OCI-M2 (cell line): ENCODE measurements at regions not wholly inside any gene's neighbourhood (a gene's known extent, or its start where the extent isn't known, plus 50 kb on each side); places are given as distances from the start of the nearest gene placed in this dataset.
A peak's percentile ranks its signal among the peaks of the same experiment; 100 is the strongest.

Experiments used
- DNase-seq: peaks from one replicate; lab custom pipeline; 2025; ENCODE audit not compliant: unreplicated experiment; lab: John Stamatoyannopoulos, UW

GRCh38 chr18:2281086-2281485 is 290.2 kb downstream of the METTL4 start:
- no peak for DNase-seq

GRCh38 chr18:2281523-2282199 is 289.6 kb downstream of the METTL4 start:
- no peak for DNase-seq

DNA sequence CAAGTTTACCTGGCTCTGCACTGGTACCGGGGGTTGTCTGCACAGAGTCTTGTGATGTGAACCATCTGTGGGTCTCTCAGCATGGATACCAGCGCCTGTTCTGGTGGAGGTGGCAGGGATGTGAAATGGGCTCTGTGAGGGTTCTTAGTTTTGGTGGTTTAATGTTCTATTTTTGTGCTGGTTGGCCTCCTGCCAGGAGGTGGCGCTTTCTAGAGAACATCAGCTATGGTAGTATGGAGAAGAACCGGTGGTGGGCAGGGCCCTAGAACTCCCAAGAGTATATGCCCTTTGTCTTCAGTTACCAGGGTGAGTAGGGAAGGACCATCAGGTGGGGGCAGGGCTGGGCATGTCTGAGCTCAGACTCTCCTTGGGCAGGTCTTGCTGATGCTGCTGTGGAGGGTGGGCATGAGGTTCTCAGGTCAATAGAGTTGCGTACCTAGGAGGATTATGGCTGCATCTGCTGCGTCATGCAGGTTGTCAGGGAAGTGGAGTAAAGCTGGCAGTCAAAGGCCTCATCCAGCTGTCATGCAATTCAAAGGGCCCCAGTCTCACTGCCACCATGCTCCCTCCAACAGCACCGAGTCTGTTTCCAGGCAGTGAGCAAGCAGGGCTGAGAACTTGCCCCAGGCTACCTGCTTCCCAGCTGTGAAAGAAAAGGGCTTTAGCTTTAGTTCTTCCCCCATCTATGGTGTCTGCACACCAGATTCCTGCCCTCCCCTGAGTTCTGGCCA is 278.0 kb downstream of the METTL4 start:
- DNase-seq, result no peak

GRCh38 chr18:2301316-2301715 is 270.0 kb downstream of the METTL4 start:
- no peak for DNase-seq

- no peak for DNase-seq
Observed at GRCh38 chr18:2302012-2302411, 269.3 kb downstream of the METTL4 start.

- DNase-seq, result no peak
Observed at GRCh38 chr18:2302628-2303516, 268.4 kb downstream of the METTL4 start.

- no peak for DNase-seq
Observed at GRCh38 chr18:2303517-2304238, 267.6 kb downstream of the METTL4 start.

- DNase-seq, result no peak
Observed at GRCh38 chr18:2304378-2305175, 266.7 kb downstream of the METTL4 start.

DNA sequence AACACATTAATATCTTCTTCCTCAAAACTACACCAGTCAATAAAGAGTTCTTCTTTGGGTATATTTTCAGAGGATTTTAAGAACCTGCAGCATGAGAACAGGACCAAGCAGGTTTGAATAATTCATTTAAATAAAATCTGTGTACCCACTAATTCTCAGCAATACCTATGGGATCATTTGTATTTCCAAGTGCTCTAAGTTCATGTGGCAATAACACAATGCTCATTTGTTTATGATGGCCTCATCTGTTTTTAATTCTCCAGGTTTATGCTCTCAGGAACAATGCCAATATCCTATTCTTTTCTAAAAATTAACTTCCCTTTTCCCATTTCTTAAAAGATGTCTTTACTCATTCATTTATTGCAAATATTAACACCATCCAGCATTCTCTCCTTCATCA is 264.7 kb downstream of the METTL4 start:
- no peak for DNase-seq

- no peak for DNase-seq
Observed at GRCh38 chr18:2310886-2311285, 260.4 kb downstream of the METTL4 start.

- no peak for DNase-seq
Observed at GRCh38 chr18:2312440-2312839, 258.9 kb downstream of the METTL4 start.

DNA sequence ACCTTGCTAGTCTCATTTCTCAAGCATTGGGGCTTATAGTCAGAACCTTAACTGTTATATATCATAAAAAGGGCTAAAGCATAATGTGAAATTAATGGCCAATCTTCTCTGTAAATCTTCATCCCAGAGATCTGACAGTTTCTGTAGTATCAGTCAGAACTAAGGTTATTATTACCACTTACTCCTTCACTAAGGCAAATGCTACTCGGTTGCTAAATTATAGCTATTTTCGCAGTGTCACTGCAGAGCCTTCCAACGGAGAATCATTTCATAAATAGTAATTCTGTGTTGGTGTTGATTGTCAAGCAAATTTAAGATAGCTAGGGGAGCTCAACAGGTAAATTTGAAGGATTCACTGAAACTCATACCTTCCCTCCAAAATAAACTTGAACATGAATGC is 258.0 kb downstream of the METTL4 start:
- no peak for DNase-seq

DNA sequence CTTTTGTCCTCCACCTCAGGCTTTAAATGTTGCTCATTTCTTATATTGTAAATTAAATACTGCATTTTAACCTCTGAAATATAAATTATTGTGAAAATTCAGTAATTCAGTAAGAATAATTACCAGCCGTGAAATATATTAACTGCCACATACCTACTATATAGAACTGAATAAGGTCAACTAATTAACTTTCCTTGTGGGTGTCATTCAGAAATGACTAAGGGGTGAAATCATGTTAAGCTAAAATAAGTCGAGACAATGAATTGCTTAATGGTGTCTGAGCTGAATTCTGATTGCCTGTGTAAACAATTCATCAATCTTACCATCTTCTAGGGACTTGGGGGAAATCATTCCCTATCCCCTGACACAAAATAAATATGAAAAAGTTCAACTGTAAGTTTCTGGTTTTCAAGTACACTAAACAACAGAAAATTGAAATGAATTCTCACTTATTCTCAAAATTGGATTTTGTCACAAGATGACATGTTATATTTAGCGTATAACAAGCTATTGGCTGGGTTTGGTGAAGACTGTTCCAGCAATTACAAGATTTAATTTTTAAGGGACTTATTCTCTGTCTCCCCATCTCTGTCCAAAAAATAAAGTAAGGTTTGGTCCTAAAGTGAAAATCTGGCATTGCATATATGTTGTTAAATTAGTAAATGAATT is 255.1 kb downstream of the METTL4 start:
- no peak for DNase-seq

DNA sequence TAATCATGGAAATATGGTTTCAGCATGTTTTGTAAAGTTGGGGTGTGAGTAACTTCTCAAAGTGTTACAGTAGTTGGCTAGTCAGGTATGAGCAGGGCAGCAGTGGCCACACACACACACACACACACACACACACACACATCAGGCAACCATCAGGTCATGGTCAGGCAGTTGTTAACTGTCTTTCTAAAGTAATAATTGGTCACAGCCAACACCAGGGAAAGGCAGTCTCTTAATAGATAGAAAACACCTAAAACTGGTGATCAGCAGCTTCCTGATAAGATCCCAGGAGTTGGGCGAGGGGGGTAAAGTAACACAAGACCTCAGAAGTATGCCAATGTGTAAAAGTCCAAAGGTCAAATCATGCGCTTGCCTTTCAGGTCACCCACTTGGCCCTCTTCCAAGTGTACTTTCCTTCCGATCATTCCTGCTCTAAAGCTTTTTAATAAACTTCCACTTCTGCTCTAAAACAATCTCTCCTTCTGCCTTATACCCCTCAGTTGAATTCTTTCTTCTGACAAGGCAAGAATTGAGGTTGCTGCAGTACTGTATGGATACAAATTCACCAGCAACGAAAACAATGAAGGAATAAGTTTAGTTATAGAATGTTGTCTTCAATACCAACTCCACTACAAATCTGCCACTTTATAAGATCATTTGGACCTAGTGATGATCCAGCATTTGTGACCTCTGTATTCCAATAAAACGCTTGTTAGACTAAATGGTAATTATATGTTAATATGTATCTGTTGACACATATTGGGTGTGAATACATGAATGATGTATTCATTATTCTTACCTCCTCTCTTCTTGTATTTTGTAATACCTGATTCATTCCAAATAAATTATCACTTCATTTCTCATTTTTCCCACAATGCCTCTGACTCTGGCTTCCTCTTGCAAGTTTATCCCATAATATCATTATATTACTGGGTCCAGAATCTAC is 254.3 kb downstream of the METTL4 start:
- DNase-seq, result no peak

- DNase-seq, result no peak
Observed at GRCh38 chr18:2324459-2324858, 246.8 kb downstream of the METTL4 start.

DNA sequence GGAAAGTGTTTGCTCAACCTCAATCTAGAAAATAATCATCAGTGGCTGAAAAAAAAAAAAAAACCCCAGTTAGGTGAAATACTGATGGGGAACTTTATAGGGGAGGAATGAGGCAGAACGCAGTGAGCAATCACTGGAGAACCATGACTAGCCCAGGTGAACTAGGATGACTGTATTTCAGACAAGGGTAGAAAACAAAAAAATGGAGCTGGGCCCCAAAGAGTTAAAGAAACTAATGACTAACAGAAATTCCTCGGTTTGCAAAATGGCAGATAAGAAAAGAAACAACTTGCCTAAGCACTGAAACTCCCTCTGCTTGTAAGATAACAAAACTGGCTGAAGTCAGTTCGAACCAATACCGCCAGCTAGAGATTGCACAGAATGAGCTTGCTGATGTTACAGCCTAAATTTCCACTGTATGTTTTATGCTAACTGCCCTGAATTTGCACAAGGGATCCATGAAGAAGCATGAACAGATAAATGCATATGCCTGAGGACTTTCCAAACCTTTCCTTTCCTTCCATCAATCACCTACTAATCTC is 245.9 kb downstream of the METTL4 start:
- DNase-seq, result peak; percentile 21

DNA sequence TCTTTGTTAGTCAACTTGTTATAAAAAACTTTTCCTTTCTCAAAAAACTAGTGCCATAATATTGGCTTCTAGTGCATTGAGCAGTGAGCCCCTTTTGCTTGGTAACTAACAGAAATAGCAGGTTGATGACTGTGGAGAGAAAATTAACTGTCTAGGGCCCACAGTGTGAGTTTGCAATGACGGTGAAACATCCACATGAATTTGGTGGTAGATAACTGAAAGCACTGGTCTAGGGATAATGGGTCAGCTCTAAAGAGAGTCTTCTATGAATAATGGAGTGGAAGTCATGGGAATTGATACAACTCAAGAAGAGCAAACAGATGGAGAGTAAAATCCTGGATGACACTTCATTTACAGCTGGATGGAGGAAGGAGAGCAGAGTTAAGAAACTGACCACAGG is 245.4 kb downstream of the METTL4 start:
- no peak for DNase-seq

DNA sequence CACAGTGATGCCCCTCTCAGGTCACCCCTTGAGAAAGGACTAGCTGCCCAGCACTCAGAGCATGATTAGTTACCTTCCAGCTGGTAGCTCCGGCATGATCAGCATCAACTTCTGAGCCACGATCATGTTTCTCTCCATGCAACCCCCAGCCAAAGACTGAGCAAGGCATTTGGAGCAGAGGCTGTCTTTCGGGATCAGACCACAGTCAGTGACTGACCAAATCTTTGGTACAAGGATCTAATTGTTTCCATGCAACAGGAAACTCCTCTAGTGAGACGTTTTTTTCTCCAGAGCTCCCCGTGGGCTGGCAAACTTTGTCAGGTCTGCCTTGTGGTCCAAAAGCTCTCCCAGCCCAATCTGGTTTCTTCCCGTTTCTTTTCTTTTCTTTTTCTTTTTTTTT is 244.3 kb downstream of the METTL4 start:
- DNase-seq, result no peak
